HG03565 (cell line): ENCODE measurements at regions not wholly inside any gene's neighbourhood (a gene's known extent, or its start where the extent isn't known, plus 50 kb on each side); places are given as distances from the start of the nearest gene placed in this dataset.

Source experiments
- ATAC-seq: cut with Tn5 transposase; IDR thresholded peaks from one replicate; pipeline ENCODE4 v1.9.1; 2021; ENCODE audit warnings: mild to moderate bottlenecking, moderate library complexity; ENCODE audit not compliant: unreplicated experiment

- no peak for ATAC-seq
Observed at GRCh38 chr18:72601944-72602343, 57.8 kb upstream of the CBLN2 start.

- ATAC-seq = no peak
Observed at GRCh38 chr18:72601481-72601880, 57.3 kb upstream of the CBLN2 start.
